ENCODE measurements at regions not wholly inside any gene's neighbourhood (a gene's known extent, or its start where the extent isn't known, plus 50 kb on each side); places are given as distances from the start of the nearest gene placed in this dataset.
A peak's percentile ranks its signal among the peaks of the same experiment; 100 is the strongest.

GRCh38 chr9:23153058-23153457 lies 673.0 kb downstream of the ELAVL2 start:
- Histone ChIP-seq H2BK15ac (ENCODE audit: low read length) (no peak overlapping the region), H2BK12ac (ENCODE audit: low read length) (no peak overlapping the region), H4K91ac (ENCODE audit: low read depth, low read length, poor library complexity) (no peak overlapping the region), H3K23ac (ENCODE audit: low read depth, low read length, poor library complexity) (no peak overlapping the region), H3K79me1 (ENCODE audit: low read depth, low read length) (no peaks in the 10 kb centered on the region), H4K8ac (ENCODE audit: low read depth, low read length) (no peak overlapping the region), H3K4me2 (ENCODE audit: insufficient read depth, low read length, poor library complexity, severe bottlenecking) (no peak overlapping the region), H3K18ac (ENCODE audit: low read length) (no peak overlapping the region), H3K4ac (ENCODE audit: low read length) (no peak overlapping the region), H2BK5ac (ENCODE audit: low read length) (no peak overlapping the region), H3K27me3 (ENCODE audit: control insufficient read depth in 3 of 3, insufficient read depth in 3 of 3, low read depth in 1 of 3, low read length in 3 of 3) (no peaks in the 10 kb centered on the region), H3K9me3 (replicated peaks in 1 of 2; ENCODE audit: control insufficient read depth in 2 of 2, insufficient read depth in 1 of 2, low read depth in 1 of 2, low read length in 2 of 2) (no peaks in the 10 kb centered on the region), H3K4me1 (ENCODE audit: control insufficient read depth in 2 of 2, insufficient read depth in 1 of 2, low read depth in 1 of 2, low read length in 2 of 2) (no peaks in the 10 kb centered on the region), H3K9ac (ENCODE audit: low read depth, low read length, poor library complexity) (peak overlapping the region; percentile 2), H2AK5ac (ENCODE audit: low read depth, low read length) (no peak overlapping the region), H2BK120ac (ENCODE audit: low read depth, low read length) (peak overlapping the region; percentile 2), H3K4me3 (ENCODE audit: low read length in 2 of 2) (no peak overlapping the region), H3K36me3 (replicated peaks in 1 of 2; ENCODE audit: control insufficient read depth in 2 of 2, insufficient read depth in 2 of 2, low read length in 2 of 2) (no peaks in the 10 kb centered on the region), H3K27ac (replicated peaks; ENCODE audit: low read length) (no peak overlapping the region), H3K14ac (ENCODE audit: low read length) (no peak overlapping the region), H2AFZ (ENCODE audit: low read length) (no peak overlapping the region)
- DNase-seq (ENCODE audit: low spot score) = no peak
- no CpG with 5 or more reads among the region's 7 CpGs for WGBS, 2 donors (ENCODE audit: extremely low coverage in 2 of 2, insufficient read length in 2 of 2, insufficient replicate concordance in 1 of 2)

- no peak overlapping the region for H2BK15ac ChIP-seq (ENCODE audit: low read length)
- no peak overlapping the region for H2AK5ac ChIP-seq (ENCODE audit: low read depth, low read length)
- H3K23ac ChIP-seq (ENCODE audit: low read depth, low read length, poor library complexity) = no peak overlapping the region
- H3K4ac ChIP-seq (ENCODE audit: low read length) = no peak overlapping the region
- H3K4me3 ChIP-seq (ENCODE audit: low read length in 2 of 2) = no peak overlapping the region
- WGBS, 2 donors (ENCODE audit: extremely low coverage in 2 of 2, insufficient read length in 2 of 2, insufficient replicate concordance in 1 of 2) = no CpG with 5 or more reads among the region's 2 CpGs
- no peak overlapping the region for H2BK12ac ChIP-seq (ENCODE audit: low read length)
- H2BK5ac ChIP-seq (ENCODE audit: low read length) = no peak overlapping the region
- no peak for DNase-seq (ENCODE audit: low spot score)
- no peaks in the 10 kb centered on the region for H3K4me1 ChIP-seq (ENCODE audit: control insufficient read depth in 2 of 2, insufficient read depth in 1 of 2, low read depth in 1 of 2, low read length in 2 of 2)
- no peak overlapping the region for H4K91ac ChIP-seq (ENCODE audit: low read depth, low read length, poor library complexity)
- H3K14ac ChIP-seq (ENCODE audit: low read length) = no peak overlapping the region
- H2BK120ac ChIP-seq (ENCODE audit: low read depth, low read length) = no peak overlapping the region
- no peak overlapping the region for H2AFZ ChIP-seq (ENCODE audit: low read length)
- no peaks in the 10 kb centered on the region for H3K27me3 ChIP-seq (ENCODE audit: control insufficient read depth in 3 of 3, insufficient read depth in 3 of 3, low read depth in 1 of 3, low read length in 3 of 3)
- H3K4me2 ChIP-seq (ENCODE audit: insufficient read depth, low read length, poor library complexity, severe bottlenecking) = no peak overlapping the region
- no peak overlapping the region for H3K18ac ChIP-seq (ENCODE audit: low read length)
- no peaks in the 10 kb centered on the region for H3K9me3 ChIP-seq (replicated peaks in 1 of 2; ENCODE audit: control insufficient read depth in 2 of 2, insufficient read depth in 1 of 2, low read depth in 1 of 2, low read length in 2 of 2)
- no peaks in the 10 kb centered on the region for H3K36me3 ChIP-seq (replicated peaks in 1 of 2; ENCODE audit: control insufficient read depth in 2 of 2, insufficient read depth in 2 of 2, low read length in 2 of 2)
- no peak overlapping the region for H3K27ac ChIP-seq (replicated peaks; ENCODE audit: low read length)
- no peak overlapping the region for H3K9ac ChIP-seq (ENCODE audit: low read depth, low read length, poor library complexity)
- H4K8ac ChIP-seq (ENCODE audit: low read depth, low read length) = no peak overlapping the region
- no peaks in the 10 kb centered on the region for H3K79me1 ChIP-seq (ENCODE audit: low read depth, low read length)
Measured at GRCh38 chr9:23160491-23160890, 665.5 kb downstream of the ELAVL2 start.

DNA sequence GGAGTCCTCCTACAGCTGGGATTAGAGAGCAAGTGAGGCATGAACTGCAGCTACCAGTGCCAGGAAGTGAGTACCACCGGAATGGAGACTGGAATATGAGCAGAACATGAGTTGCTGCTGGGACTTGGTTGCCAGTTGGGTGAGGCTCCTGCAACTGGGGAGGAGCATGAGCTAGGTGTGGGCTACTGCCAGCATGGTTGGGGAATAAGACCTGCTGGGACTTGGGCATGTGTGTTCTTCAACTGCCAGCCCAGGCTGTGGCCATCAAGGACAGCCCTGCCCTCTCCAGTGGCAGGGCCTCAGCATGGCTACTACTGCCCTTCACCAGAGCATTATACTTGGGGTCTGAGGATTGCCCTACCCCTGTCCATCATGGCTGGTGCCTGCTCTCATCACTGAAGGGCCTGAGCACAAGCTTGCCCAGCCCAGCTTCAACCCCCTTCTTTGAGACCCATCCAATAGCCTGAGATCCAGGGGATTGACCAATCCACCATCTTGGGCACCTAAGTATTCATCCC lies 665.0 kb downstream of the ELAVL2 start:
- no peak overlapping the region for H3K4ac ChIP-seq (ENCODE audit: low read length)
- no peak overlapping the region for H2BK5ac ChIP-seq (ENCODE audit: low read length)
- no peak overlapping the region for H4K91ac ChIP-seq (ENCODE audit: low read depth, low read length, poor library complexity)
- H2BK12ac ChIP-seq (ENCODE audit: low read length) = no peak overlapping the region
- no peaks in the 10 kb centered on the region for H3K27me3 ChIP-seq (ENCODE audit: control insufficient read depth in 3 of 3, insufficient read depth in 3 of 3, low read depth in 1 of 3, low read length in 3 of 3)
- H3K36me3 ChIP-seq (replicated peaks in 1 of 2; ENCODE audit: control insufficient read depth in 2 of 2, insufficient read depth in 2 of 2, low read length in 2 of 2) = no peaks in the 10 kb centered on the region
- H3K4me3 ChIP-seq (ENCODE audit: low read length in 2 of 2) = peak overlapping the region in 1 of 2 donors; percentile 30
- no peak overlapping the region for H3K27ac ChIP-seq (replicated peaks; ENCODE audit: low read length)
- DNase-seq (ENCODE audit: low spot score) = no peak
- no peak overlapping the region for H4K8ac ChIP-seq (ENCODE audit: low read depth, low read length)
- H3K9ac ChIP-seq (ENCODE audit: low read depth, low read length, poor library complexity) = no peak overlapping the region
- no peak overlapping the region for H3K23ac ChIP-seq (ENCODE audit: low read depth, low read length, poor library complexity)
- H3K9me3 ChIP-seq (replicated peaks in 1 of 2; ENCODE audit: control insufficient read depth in 2 of 2, insufficient read depth in 1 of 2, low read depth in 1 of 2, low read length in 2 of 2) = no peaks in the 10 kb centered on the region
- no peak overlapping the region for H2BK120ac ChIP-seq (ENCODE audit: low read depth, low read length)
- H2AFZ ChIP-seq (ENCODE audit: low read length) = no peak overlapping the region
- H3K79me1 ChIP-seq (ENCODE audit: low read depth, low read length) = no peaks in the 10 kb centered on the region
- no CpG with 5 or more reads among the region's 1 CpG for WGBS, 2 donors (ENCODE audit: extremely low coverage in 2 of 2, insufficient read length in 2 of 2, insufficient replicate concordance in 1 of 2)
- peak overlapping the region; percentile 47 for H2AK5ac ChIP-seq (ENCODE audit: low read depth, low read length)
- no peak overlapping the region for H3K18ac ChIP-seq (ENCODE audit: low read length)
- no peak overlapping the region for H2BK15ac ChIP-seq (ENCODE audit: low read length)
- no peak overlapping the region for H3K14ac ChIP-seq (ENCODE audit: low read length)
- no peaks in the 10 kb centered on the region for H3K4me1 ChIP-seq (ENCODE audit: control insufficient read depth in 2 of 2, insufficient read depth in 1 of 2, low read depth in 1 of 2, low read length in 2 of 2)
- no peak overlapping the region for H3K4me2 ChIP-seq (ENCODE audit: insufficient read depth, low read length, poor library complexity, severe bottlenecking)

- H3K27ac ChIP-seq (replicated peaks; ENCODE audit: low read length) = no peak overlapping the region
- no peak overlapping the region for H3K4me3 ChIP-seq (ENCODE audit: low read length in 2 of 2)
- H3K36me3 ChIP-seq (replicated peaks in 1 of 2; ENCODE audit: control insufficient read depth in 2 of 2, insufficient read depth in 2 of 2, low read length in 2 of 2) = no peaks in the 10 kb centered on the region
- H3K23ac ChIP-seq (ENCODE audit: low read depth, low read length, poor library complexity) = no peak overlapping the region
- no peak overlapping the region for H3K14ac ChIP-seq (ENCODE audit: low read length)
- no peaks in the 10 kb centered on the region for H3K9me3 ChIP-seq (replicated peaks in 1 of 2; ENCODE audit: control insufficient read depth in 2 of 2, insufficient read depth in 1 of 2, low read depth in 1 of 2, low read length in 2 of 2)
- DNase-seq (ENCODE audit: low spot score) = no peak
- H2BK120ac ChIP-seq (ENCODE audit: low read depth, low read length) = no peak overlapping the region
- no peak overlapping the region for H2BK5ac ChIP-seq (ENCODE audit: low read length)
- H3K9ac ChIP-seq (ENCODE audit: low read depth, low read length, poor library complexity) = peak overlapping the region; percentile 36
- H3K27me3 ChIP-seq (ENCODE audit: control insufficient read depth in 3 of 3, insufficient read depth in 3 of 3, low read depth in 1 of 3, low read length in 3 of 3) = no peaks in the 10 kb centered on the region
- no CpG with 5 or more reads among the region's 3 CpGs for WGBS, 2 donors (ENCODE audit: extremely low coverage in 2 of 2, insufficient read length in 2 of 2, insufficient replicate concordance in 1 of 2)
- no peaks in the 10 kb centered on the region for H3K4me1 ChIP-seq (ENCODE audit: control insufficient read depth in 2 of 2, insufficient read depth in 1 of 2, low read depth in 1 of 2, low read length in 2 of 2)
- no peak overlapping the region for H2BK12ac ChIP-seq (ENCODE audit: low read length)
- no peak overlapping the region for H4K91ac ChIP-seq (ENCODE audit: low read depth, low read length, poor library complexity)
- no peak overlapping the region for H3K4ac ChIP-seq (ENCODE audit: low read length)
- no peaks in the 10 kb centered on the region for H3K79me1 ChIP-seq (ENCODE audit: low read depth, low read length)
- no peak overlapping the region for H3K18ac ChIP-seq (ENCODE audit: low read length)
- no peak overlapping the region for H2AK5ac ChIP-seq (ENCODE audit: low read depth, low read length)
- H4K8ac ChIP-seq (ENCODE audit: low read depth, low read length) = no peak overlapping the region
- no peak overlapping the region for H2BK15ac ChIP-seq (ENCODE audit: low read length)
- H3K4me2 ChIP-seq (ENCODE audit: insufficient read depth, low read length, poor library complexity, severe bottlenecking) = no peak overlapping the region
- no peak overlapping the region for H2AFZ ChIP-seq (ENCODE audit: low read length)
Measured at GRCh38 chr9:23162789-23163188, 663.3 kb downstream of the ELAVL2 start.
